HepG2 (cell line): ENCODE measurements at regions not wholly inside any gene's neighbourhood (a gene's known extent, or its start where the extent isn't known, plus 50 kb on each side); places are given as distances from the start of the nearest gene placed in this dataset.

Experiments used
- ATAC-seq: fragments of 200-7000 bp; cut with Tn5 transposase; 3 replicates; pipeline ENCODE4 v1.9.1; 2020; ENCODE audit warnings: mild to moderate bottlenecking, moderate library complexity
- BruUV-seq: library from RNA; stranded (reverse); fragments of 400-500 nt; replicated peaks from 2 replicates; lab custom pipeline; 2021; lab: Mats Ljungman, UMichigan
- CTCF ChIA-PET: fragments of 300-600 bp; formaldehyde crosslinking; extraction: SDS; loops from one replicate; lab custom pipeline; 2021; ENCODE audit warnings: low total read pairs, inconsistent platforms, low intra/inter-chr PET ratio; lab: Yijun Ruan, JAX
- POLR2A ChIA-PET: fragments of 350-600 bp; sonication (Branson Sonifier 250); formaldehyde crosslinking; loops from one replicate; lab custom pipeline; 2020; ENCODE audit warnings: antibody characterized with exemption, inconsistent platforms; lab: Yijun Ruan, JAX
- DNase-seq: peaks from one replicate; pipeline ENCODE4 v3.0.0-alpha.2; 2015; ENCODE audit warnings: low spot score
- FAIRE-seq: peaks from 3 replicates; lab custom pipeline; 2011; peaks lifted over from hg19 to GRCh38; lab: Jason Lieb, UNC
- H2AFZ ChIP-seq: one replicate; pipeline ENCODE4 v1.6.1; 2011; ENCODE audit warnings: low read length, inconsistent platforms
- H3K27ac ChIP-seq: fragments of 300-600 bp; 3 replicates; pipeline ENCODE4 v1.8.0; 2011; ENCODE audit warnings: mixed run types, mild to moderate bottlenecking, mixed read lengths, low read length, inconsistent platforms; ENCODE audit not compliant: insufficient read depth; ENCODE audit errors: extremely low read length
- H3K27me3 ChIP-seq, 2 experiments: fragments of 200-600 bp in 1 of 2; 2 replicates in 1 of 2; 3 replicates in 1 of 2; pipeline versions ENCODE4 v1.6.0 to v1.8.0; 2011; ENCODE audit warnings: low read length in 2 of 2, mild to moderate bottlenecking in 2 of 2, moderate library complexity in 2 of 2, inconsistent platforms in 1 of 2; ENCODE audit not compliant: insufficient read depth in 2 of 2, control insufficient read depth in 1 of 2
- H3K36me3 ChIP-seq, 2 experiments: fragments of 200-600 bp in 1 of 2; replicated peaks in 1 of 2; 2 replicates in 1 of 2; 3 replicates in 1 of 2; pipeline versions ENCODE4 v1.5.1 to v1.8.0; 2011; ENCODE audit warnings: low read length in 2 of 2, inconsistent platforms in 1 of 2; ENCODE audit not compliant: insufficient read depth in 2 of 2, control insufficient read depth in 1 of 2
- H3K4me1 ChIP-seq: 2 replicates; pipeline ENCODE4 v1.5.1; 2012; ENCODE audit warnings: low read length, inconsistent platforms; ENCODE audit not compliant: insufficient read depth
- H3K4me2 ChIP-seq: 2 replicates; pipeline ENCODE4 v1.6.0; 2011; ENCODE audit warnings: low read depth, low read length, inconsistent platforms
- H3K4me3 ChIP-seq, 3 experiments: fragments of 200-600 bp in 1 of 3; sonication (generic), shearing (Covaris generic) in 1 of 3; replicated peaks in 1 of 3; 2 replicates each; pipeline ENCODE4 v1.5.1; 2011 to 2016; ENCODE audit warnings: low read length in 3 of 3, inconsistent platforms in 2 of 3, low read depth in 2 of 3, mild to moderate bottlenecking in 2 of 3, control low read depth in 1 of 3, mixed read lengths in 1 of 3; ENCODE audit not compliant: insufficient read depth in 1 of 3
- H3K79me2 ChIP-seq: one replicate; pipeline ENCODE4 v1.6.1; 2011; ENCODE audit warnings: low read length, inconsistent platforms; ENCODE audit not compliant: insufficient read depth
- H3K9ac ChIP-seq: 2 replicates; pipeline ENCODE4 v1.6.0; 2011; ENCODE audit warnings: mild to moderate bottlenecking, low read depth, low read length, inconsistent platforms; ENCODE audit not compliant: insufficient read depth
- H3K9me3 ChIP-seq: 2 replicates; pipeline ENCODE4 v1.5.1; 2012; ENCODE audit warnings: mild to moderate bottlenecking, low read length
- H4K20me1 ChIP-seq: 2 replicates; pipeline ENCODE4 v1.6.0; 2011; ENCODE audit warnings: inconsistent platforms, mild to moderate bottlenecking, low read length, moderate library complexity; ENCODE audit not compliant: insufficient read depth
- ELF4 ChIP-seq: sonication (generic); formaldehyde crosslinking; IDR thresholded peaks from 2 replicates; pipeline ENCODE4 v1.5.0; 2020; ENCODE audit warnings: missing genetic modification reagents, mild to moderate bottlenecking, moderate library complexity, borderline replicate concordance
- LCORL ChIP-seq, 2 experiments: fragments of 450-650 bp in 1 of 2; sonication (generic) in 1 of 2; formaldehyde crosslinking in 1 of 2; IDR thresholded peaks; 2 replicates each; pipeline versions ENCODE4 v1.5.0 to v1.6.1; 2017 to 2020; ENCODE audit warnings: antibody characterized with exemption in 1 of 2, missing genetic modification reagents in 1 of 2
- MAFG ChIP-seq: sonication (generic); formaldehyde crosslinking; IDR thresholded peaks from 2 replicates; pipeline ENCODE4 v1.5.1; 2020; ENCODE audit warnings: mild to moderate bottlenecking, missing genetic modification reagents
- SAFB2 ChIP-seq: sonication (generic); formaldehyde crosslinking; IDR thresholded peaks from 2 replicates; pipeline ENCODE4 v1.5.1; 2020; ENCODE audit warnings: missing genetic modification reagents, low read depth, mild to moderate bottlenecking, borderline replicate concordance
- SOX13 ChIP-seq, 3 experiments: fragments of 450-650 bp in 1 of 3; sonication (generic) in 1 of 3; formaldehyde crosslinking in 1 of 3; IDR thresholded peaks in 2 of 3; conservative IDR thresholded peaks in 1 of 3; 2 replicates each; pipeline versions ENCODE4 v1.5.0 to v1.6.1; 2016 to 2020; ENCODE audit warnings: antibody characterized with exemption in 1 of 3, mild to moderate bottlenecking in 1 of 3, missing compliant biosample characterization in 1 of 3, missing genetic modification reagents in 1 of 3, moderate library complexity in 1 of 3
- SOX5 ChIP-seq: IDR thresholded peaks from 2 replicates; pipeline ENCODE4 v1.6.1; 2016; ENCODE audit warnings: borderline replicate concordance
- SRF ChIP-seq: IDR thresholded peaks from 2 replicates; pipeline ENCODE4 v1.6.1; 2011; ENCODE audit warnings: mild to moderate bottlenecking, low read depth, low read length, moderate library complexity
- TEAD2 ChIP-seq: sonication (generic); formaldehyde crosslinking; IDR thresholded peaks from 2 replicates; pipeline ENCODE4 v1.9.0; 2021; ENCODE audit warnings: missing genetic modification reagents
- ZNF546 ChIP-seq: sonication (generic); formaldehyde crosslinking; conservative IDR thresholded peaks from 2 replicates; pipeline ENCODE4 v1.8.1; 2023; ENCODE audit warnings: mild to moderate bottlenecking, missing genetic modification reagents
- ZNF616 ChIP-seq: sonication (generic); formaldehyde crosslinking; IDR thresholded peaks from 2 replicates; pipeline ENCODE4 v1.5.0; 2020; ENCODE audit warnings: low read depth, mild to moderate bottlenecking, missing genetic modification reagents
- ZNF773 ChIP-seq: sonication (generic); formaldehyde crosslinking; IDR thresholded peaks from 2 replicates; pipeline ENCODE4 v1.4.0; 2020; ENCODE audit warnings: missing genetic modification reagents, borderline replicate concordance
- WGBS: methylation state at CpG from one replicate; pipeline ENCODE4 v1.1.6; 2017; ENCODE audit warnings: low lambda C conversion rate; 5-methylcytosine and 5-hydroxymethylcytosine counted together
- in situ Hi-C: cut with HindIII; loops from 2 replicates; pipeline ENCODE4 v1.10.0; 2017; ENCODE audit warnings: low pct_unique_long_range_greater_than_20kb; ENCODE audit not compliant: extremely low pct_ligation_motif_present
- intact Hi-C: fragments of 100-400 bp; cut with micrococcal nuclease; formaldehyde crosslinking; loops from one replicate; pipeline ENCODE4 v1.10.0; 2022; ENCODE audit not compliant: unreplicated experiment
- TF ChIP-seq, protein P1 (sequence below): IDR thresholded peaks from 2 replicates; pipeline ENCODE4 v1.6.1; 2016
- TF ChIP-seq, protein P2 (sequence below): IDR thresholded peaks from 2 replicates; pipeline ENCODE4 v1.6.1; 2012; ENCODE audit warnings: low read length, improper control_type of control experiment
- TF ChIP-seq, protein P3 (sequence below): IDR thresholded peaks from 2 replicates; pipeline ENCODE4 v1.6.1; 2016; ENCODE audit warnings: control low read depth

DNA sequence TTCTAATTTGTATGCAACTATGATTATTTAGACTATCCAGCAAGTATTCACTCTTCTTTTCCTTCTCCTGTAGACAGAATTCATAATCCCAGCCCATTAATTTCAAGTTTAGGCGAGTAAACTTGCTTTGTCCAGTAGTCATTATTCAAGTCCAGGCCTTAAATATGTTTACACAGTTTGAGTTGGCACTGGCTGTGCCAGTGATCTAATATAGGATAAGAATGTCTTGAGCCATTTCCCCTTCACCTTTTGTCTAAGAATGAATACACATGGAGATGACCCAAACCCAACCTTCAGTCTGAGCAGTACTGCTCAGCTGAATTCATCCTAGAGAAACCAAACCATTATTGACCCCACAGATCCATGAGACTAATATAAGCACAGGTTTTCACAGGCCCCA lies 930.4 kb upstream of the CDH8 start:
- Histone ChIP-seq H3K36me3 (no peaks in the 10 kb centered on the region), H3K9ac (no peak overlapping the region), H3K4me3 (no peak overlapping the region), H2AFZ (no peak overlapping the region), H3K9me3 (peaks cover 63% of the 10 kb centered on the region), H3K4me2 (no peak overlapping the region), H3K27me3 (no peaks in the 10 kb centered on the region), H4K20me1 (no peaks in the 10 kb centered on the region), H3K4me1 (no peaks in the 10 kb centered on the region), H3K79me2 (no peaks in the 10 kb centered on the region), H3K27ac (no peak overlapping the region)
- whole genome bisulfite sequencing, result 0% methylated on average over 1 of the region's 1 CpG
- no peak for TF ChIP-seq ZNF546 (CRISPR knock-in tag)
- no peak for TF ChIP-seq SAFB2 (CRISPR knock-in tag)
- ChIA-PET POLR2A (no interaction called here), CTCF (no interaction called here)
- ATAC-seq, result no peak
- BruUV-seq, result no TSS peak
- in situ Hi-C loops (no loop called here), intact Hi-C loops (no loop called here)
- no peak for DNase-seq
- no peak for FAIRE-seq

DNA sequence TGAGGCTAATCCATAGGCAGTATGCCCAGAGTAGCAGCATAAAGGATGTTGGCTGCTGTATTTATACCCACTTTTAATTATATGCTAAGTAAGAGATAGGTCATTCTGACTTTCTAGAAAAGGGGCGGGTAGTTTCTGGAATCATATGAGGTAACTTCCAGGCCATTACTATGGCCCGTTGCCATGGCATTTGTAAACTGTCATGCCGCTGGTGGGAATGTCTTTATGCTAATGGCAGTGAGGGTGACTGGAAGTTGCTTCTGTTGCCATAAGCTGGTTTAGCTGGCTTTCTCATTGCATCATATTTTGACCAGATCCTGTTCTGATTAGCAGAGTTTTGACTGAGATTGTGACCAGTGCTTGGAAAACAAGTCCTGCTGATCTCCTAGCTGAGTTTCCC lies 929.6 kb upstream of the CDH8 start:
- H3K9ac ChIP-seq, result no peak overlapping the region
- POLR2A ChIA-PET, result no interaction called here
- 0% methylated on average over 3 of the region's 3 CpGs for WGBS
- peaks cover 55% of the 10 kb centered on the region for H3K9me3 ChIP-seq
- DNase-seq, result no peak
- H3K27me3 ChIP-seq, result no peaks in the 10 kb centered on the region
- H3K79me2 ChIP-seq, result no peaks in the 10 kb centered on the region
- CTCF ChIA-PET, result no interaction called here
- no peak for ATAC-seq
- no peaks in the 10 kb centered on the region for H4K20me1 ChIP-seq
- no peaks in the 10 kb centered on the region for H3K36me3 ChIP-seq
- in situ Hi-C loops (no loop called here), intact Hi-C loops (no loop called here)
- H3K4me1 ChIP-seq, result no peaks in the 10 kb centered on the region
- no peak overlapping the region for H2AFZ ChIP-seq
- BruUV-seq, result no TSS peak
- no peak for FAIRE-seq
- no peak overlapping the region for H3K4me3 ChIP-seq
- H3K4me2 ChIP-seq, result no peak overlapping the region
- no peak overlapping the region for H3K27ac ChIP-seq
- TF ChIP-seq ZNF773 (CRISPR knock-in tag) (no peak), SOX5 (CRISPR knock-in tag) (no peak), SOX13 (IDR thresholded peaks at IDR 0.05) (no peak), SOX13 (CRISPR knock-in tag; conservative IDR thresholded peaks at IDR 0.05 in 1 of 2, IDR thresholded peaks at IDR 0.05 in 1 of 2) (no peak), LCORL (IDR thresholded peaks at IDR 0.05) (no peak), LCORL (CRISPR knock-in tag; IDR thresholded peaks at IDR 0.05) (no peak), TEAD2 (CRISPR knock-in tag) (no peak), MAFG (CRISPR knock-in tag) (no peak), ZNF616 (no peak), SRF (no peak), ELF4 (CRISPR knock-in tag) (no peak)
- TF ChIP-seq, protein P1, sequence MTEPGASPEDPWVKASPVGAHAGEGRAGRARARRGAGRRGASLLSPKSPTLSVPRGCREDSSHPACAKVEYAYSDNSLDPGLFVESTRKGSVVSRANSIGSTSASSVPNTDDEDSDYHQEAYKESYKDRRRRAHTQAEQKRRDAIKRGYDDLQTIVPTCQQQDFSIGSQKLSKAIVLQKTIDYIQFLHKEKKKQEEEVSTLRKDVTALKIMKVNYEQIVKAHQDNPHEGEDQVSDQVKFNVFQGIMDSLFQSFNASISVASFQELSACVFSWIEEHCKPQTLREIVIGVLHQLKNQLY (CRISPR knock-in tag), result no peak
- TF ChIP-seq, protein P2, sequence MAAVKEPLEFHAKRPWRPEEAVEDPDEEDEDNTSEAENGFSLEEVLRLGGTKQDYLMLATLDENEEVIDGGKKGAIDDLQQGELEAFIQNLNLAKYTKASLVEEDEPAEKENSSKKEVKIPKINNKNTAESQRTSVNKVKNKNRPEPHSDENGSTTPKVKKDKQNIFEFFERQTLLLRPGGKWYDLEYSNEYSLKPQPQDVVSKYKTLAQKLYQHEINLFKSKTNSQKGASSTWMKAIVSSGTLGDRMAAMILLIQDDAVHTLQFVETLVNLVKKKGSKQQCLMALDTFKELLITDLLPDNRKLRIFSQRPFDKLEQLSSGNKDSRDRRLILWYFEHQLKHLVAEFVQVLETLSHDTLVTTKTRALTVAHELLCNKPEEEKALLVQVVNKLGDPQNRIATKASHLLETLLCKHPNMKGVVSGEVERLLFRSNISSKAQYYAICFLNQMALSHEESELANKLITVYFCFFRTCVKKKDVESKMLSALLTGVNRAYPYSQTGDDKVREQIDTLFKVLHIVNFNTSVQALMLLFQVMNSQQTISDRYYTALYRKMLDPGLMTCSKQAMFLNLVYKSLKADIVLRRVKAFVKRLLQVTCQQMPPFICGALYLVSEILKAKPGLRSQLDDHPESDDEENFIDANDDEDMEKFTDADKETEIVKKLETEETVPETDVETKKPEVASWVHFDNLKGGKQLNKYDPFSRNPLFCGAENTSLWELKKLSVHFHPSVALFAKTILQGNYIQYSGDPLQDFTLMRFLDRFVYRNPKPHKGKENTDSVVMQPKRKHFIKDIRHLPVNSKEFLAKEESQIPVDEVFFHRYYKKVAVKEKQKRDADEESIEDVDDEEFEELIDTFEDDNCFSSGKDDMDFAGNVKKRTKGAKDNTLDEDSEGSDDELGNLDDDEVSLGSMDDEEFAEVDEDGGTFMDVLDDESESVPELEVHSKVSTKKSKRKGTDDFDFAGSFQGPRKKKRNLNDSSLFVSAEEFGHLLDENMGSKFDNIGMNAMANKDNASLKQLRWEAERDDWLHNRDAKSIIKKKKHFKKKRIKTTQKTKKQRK, result no peak
- TF ChIP-seq, protein P3, sequence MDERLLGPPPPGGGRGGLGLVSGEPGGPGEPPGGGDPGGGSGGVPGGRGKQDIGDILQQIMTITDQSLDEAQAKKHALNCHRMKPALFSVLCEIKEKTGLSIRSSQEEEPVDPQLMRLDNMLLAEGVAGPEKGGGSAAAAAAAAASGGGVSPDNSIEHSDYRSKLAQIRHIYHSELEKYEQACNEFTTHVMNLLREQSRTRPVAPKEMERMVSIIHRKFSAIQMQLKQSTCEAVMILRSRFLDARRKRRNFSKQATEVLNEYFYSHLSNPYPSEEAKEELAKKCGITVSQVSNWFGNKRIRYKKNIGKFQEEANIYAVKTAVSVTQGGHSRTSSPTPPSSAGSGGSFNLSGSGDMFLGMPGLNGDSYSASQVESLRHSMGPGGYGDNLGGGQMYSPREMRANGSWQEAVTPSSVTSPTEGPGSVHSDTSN (CRISPR knock-in tag), result no peak
